A673 (cell line): ENCODE measurements at regions not wholly inside any gene's neighbourhood (a gene's known extent, or its start where the extent isn't known, plus 50 kb on each side); places are given as distances from the start of the nearest gene placed in this dataset.

ENCODE experiments used
- EZH2 ChIP-seq: fragments of 200-600 bp; sonication (generic); IDR thresholded peaks from 2 replicates; pipeline ENCODE4 v1.6.1; 2017; ENCODE audit warnings: borderline replicate concordance, low read depth, mild to moderate bottlenecking, mixed read lengths, antibody characterized with exemption, low read length; ENCODE audit not compliant: poor library complexity, severe bottlenecking
- TF ChIP-seq, protein P1 (sequence below): fragments of 300-800, 200-600 bp; sonication (generic); conservative IDR thresholded peaks from 2 replicates; pipeline ENCODE4 v1.5.1; 2017; ENCODE audit warnings: low read depth, mild to moderate bottlenecking, antibody characterized with exemption, low read length, moderate library complexity, mixed read lengths

DNA sequence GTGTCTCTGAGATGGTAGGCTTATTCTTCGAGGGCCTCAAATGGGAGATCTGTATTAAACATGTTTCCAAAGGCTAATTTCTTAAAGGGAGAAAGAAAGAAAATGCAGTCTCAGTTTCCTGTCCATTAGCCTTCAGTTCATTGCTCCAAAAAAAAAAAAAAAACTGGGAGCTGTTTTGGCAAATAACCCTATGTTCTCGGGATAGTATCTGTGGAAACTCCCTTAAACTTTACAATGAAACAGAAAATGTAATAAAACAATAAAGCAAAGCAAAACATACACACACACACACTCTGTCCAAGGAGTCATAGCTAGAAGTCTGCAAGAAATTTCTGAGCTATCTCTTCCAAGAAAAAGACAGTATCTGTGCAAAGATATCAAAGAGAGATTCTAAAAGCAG is 172.5 kb upstream of the CELF2 start:
- TF ChIP-seq, protein P1, sequence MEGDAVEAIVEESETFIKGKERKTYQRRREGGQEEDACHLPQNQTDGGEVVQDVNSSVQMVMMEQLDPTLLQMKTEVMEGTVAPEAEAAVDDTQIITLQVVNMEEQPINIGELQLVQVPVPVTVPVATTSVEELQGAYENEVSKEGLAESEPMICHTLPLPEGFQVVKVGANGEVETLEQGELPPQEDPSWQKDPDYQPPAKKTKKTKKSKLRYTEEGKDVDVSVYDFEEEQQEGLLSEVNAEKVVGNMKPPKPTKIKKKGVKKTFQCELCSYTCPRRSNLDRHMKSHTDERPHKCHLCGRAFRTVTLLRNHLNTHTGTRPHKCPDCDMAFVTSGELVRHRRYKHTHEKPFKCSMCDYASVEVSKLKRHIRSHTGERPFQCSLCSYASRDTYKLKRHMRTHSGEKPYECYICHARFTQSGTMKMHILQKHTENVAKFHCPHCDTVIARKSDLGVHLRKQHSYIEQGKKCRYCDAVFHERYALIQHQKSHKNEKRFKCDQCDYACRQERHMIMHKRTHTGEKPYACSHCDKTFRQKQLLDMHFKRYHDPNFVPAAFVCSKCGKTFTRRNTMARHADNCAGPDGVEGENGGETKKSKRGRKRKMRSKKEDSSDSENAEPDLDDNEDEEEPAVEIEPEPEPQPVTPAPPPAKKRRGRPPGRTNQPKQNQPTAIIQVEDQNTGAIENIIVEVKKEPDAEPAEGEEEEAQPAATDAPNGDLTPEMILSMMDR = no peak
- TF ChIP-seq EZH2 = no peak
